NAMALWA (cell line): ENCODE measurements at regions not wholly inside any gene's neighbourhood (a gene's known extent, or its start where the extent isn't known, plus 50 kb on each side); places are given as distances from the start of the nearest gene placed in this dataset.

Experiments
- DNase-seq: peaks from one replicate; pipeline ENCODE4 v3.0.0-alpha.2; 2015; ENCODE audit warnings: low spot score

DNA sequence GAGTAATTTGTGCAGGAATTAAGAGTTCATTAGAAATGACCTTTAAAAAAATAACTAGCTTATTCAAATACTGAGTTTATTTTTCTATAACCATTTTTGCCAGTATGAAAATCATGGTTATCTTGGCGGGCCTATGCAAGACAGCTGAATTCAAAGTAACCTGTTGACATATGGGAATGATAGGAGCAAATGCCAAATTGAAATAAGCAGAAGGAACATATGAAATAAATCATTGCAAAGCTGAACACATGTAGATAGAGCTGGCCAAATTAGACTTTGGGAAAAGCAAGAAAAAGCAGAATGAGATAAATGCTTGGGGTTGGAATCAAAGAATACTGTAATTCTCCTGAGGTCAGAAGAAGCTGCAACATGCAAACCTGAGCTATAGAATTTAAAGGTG, 372.5 kb downstream of the ADAMTS20 start:
- DNase-seq = no peak

DNA sequence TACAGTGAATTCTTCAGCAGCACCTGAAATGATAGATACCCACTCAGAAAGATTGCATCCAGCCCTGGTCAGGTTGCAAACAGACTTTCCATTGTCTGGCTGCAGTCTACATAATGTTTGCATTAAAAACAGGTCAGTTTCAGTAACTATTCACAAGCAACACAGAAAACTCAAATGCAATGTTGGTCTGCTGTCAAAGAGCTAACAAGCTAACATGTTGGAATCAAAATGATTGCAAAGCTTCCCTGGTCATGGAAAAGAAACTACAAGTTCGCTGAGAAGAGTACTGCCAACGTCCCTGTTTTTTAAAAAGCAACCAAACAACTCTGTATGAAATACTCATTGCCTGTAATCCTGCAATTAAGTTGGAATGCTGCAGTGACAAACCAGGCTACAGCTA, 374.7 kb downstream of the ADAMTS20 start:
- no peak for DNase-seq

- DNase-seq = no peak
Measured at GRCh38 chr12:43169115-43169681, 382.8 kb downstream of the ADAMTS20 start.

- no peak for DNase-seq
Measured at GRCh38 chr12:43167691-43168090, 384.3 kb downstream of the ADAMTS20 start.

- no peak for DNase-seq
Measured at GRCh38 chr12:43165351-43165750, 386.7 kb downstream of the ADAMTS20 start.

DNA sequence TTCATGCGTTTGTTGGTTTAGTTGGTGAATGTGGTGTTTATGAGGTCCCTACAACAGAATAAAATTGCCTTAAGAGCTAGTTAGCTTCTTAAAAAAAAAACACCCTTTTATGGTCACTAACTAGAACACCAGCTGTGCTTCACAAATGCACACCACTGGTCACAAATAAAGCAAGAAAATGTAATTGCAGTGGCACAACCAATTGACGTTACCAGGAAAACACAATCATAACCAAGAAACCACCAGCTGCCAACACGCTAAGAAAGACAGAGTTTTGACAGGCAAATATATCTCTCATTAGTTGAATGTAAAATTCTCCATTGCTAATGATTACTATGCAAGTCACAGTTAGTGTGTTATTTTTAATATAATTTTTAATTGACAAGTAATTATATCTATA, 389.9 kb downstream of the ADAMTS20 start:
- no peak for DNase-seq

GRCh38 chr12:43159506-43159905, 392.5 kb downstream of the ADAMTS20 start:
- DNase-seq = no peak

- no peak for DNase-seq
Measured at GRCh38 chr12:43158126-43158525, 393.9 kb downstream of the ADAMTS20 start.

GRCh38 chr12:43155376-43155775, 396.6 kb downstream of the ADAMTS20 start:
- DNase-seq = no peak

GRCh38 chr12:43154498-43155045, 397.4 kb downstream of the ADAMTS20 start:
- no peak for DNase-seq

DNA sequence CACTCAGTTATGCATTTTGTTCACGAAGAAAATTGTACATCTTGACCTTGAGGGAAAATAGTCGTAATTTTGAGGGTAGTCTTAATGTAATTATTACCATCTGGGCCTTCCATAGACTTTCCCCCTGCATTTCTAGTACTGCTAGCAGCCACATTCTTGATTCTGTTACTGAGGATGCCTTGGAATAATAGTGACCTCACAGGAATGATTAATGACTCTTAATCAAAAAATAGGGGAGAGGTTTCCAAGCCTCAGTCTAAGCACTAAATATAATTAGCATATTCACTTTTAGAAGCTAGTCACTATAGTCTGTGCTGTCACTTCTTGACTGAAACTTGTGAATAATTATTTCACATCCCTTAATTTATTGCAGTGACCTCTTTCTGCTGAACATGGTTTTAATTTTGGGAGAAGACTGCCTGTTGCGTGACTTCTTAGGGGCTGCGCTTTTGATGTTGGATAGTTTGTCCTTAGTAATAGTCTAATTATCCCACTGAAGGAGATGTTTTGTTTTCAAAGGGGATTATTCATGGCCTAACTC, 400.5 kb downstream of the ADAMTS20 start:
- DNase-seq = no peak

- no peak for DNase-seq
Measured at GRCh38 chr12:43148691-43149090, 403.3 kb downstream of the ADAMTS20 start.

DNA sequence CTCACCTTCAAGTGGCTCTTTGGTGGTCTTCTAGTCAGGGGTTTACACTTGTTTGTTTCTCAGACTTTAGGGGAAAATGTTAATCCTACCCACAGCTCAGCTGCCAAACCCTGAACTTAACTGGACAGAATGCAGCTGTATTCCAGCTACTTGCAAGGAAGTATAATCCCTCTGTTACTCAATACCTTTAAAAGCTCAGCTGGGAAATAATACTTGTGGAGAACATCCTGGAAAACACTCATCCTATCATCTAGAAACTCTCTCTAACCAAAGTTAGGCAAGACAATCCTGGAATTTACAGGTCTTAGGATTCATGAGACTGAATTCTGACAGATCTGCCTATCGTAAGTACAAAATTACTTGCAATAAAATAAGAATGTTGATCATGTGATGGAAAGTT, 404.1 kb downstream of the ADAMTS20 start:
- no peak for DNase-seq

DNA sequence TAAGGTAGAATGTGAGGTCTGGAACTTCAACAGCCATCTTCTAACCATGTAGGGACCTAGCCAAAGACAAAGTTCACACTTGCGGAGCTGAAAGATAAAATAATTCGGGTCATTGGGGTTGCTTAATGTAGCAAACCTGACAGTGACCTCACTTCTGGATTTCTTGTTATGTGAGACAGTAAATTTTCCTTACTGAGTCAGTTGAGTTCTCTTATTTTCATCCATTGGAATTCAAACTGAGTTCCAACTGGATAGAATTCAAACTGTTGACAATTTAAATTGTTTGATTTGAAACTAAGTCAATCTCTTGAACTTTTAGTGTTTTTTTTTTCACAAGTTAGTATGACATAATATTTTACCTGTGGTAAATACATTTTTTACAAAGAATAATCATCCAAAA, 406.5 kb downstream of the ADAMTS20 start:
- DNase-seq = no peak

GRCh38 chr12:43143278-43143677, 408.7 kb downstream of the ADAMTS20 start:
- no peak for DNase-seq

- DNase-seq = no peak
Measured at GRCh38 chr12:43132291-43132690, 419.7 kb downstream of the ADAMTS20 start.

DNA sequence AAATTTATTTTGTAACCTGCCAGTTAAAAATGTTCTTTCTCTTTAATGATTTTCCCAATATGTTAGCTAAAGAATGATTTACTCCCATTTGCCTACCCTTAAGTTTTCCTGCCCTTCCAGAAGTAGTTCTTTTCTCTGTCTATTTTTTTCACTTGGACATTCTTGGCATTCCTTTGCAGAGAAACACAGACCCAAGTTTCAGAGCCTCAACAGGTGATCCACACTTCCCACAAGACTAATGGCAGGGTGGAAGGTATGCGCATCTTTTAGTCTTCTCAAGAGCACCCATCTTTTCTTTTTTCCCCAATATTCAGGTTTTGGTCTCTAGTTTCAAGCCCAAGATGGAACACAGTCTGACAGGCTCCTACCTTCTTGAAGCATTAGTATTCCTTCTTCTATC, 420.7 kb downstream of the ADAMTS20 start:
- DNase-seq = no peak

- DNase-seq = no peak
Measured at GRCh38 chr12:43127886-43128549, 424.0 kb downstream of the ADAMTS20 start.

DNA sequence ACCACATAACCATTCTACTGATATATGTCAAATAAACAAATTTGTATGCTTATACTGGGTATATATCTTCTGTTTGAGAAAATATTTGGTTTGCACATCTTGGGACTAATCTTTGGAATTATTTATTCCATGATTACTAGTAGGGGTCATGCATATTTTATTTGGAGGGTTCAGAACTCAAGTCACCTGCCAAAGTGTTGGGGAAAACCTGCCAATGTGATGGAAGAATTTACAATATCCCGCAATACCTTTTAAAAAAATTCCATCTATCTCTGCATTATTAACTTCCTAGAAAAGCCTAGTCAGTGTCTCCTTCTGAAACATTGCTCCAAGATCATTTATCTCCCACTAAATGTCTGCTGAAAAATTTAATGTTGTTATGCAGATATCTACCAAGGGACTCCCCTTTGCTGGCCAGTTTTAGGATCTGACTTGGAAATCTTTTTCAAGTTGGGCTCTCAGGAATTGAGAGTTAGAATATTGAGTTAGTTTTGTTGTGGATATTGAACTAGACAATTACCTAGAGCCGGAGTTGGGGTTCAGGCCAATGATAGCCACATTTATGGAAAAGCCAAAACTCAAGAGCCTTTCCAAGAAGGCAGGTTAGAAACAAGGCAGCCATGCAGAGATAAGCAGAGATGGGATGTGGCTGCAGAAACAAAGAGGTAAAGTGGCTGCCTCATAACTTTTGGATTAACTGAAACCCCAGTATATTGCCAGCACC, 425.2 kb downstream of the ADAMTS20 start:
- DNase-seq = no peak

GRCh38 chr12:43123461-43123860, 428.5 kb downstream of the ADAMTS20 start:
- no peak for DNase-seq

- DNase-seq = no peak
Measured at GRCh38 chr12:43120150-43120549, 431.9 kb downstream of the ADAMTS20 start.

- no peak for DNase-seq
Measured at GRCh38 chr12:43118881-43119280, 433.1 kb downstream of the ADAMTS20 start.

DNA sequence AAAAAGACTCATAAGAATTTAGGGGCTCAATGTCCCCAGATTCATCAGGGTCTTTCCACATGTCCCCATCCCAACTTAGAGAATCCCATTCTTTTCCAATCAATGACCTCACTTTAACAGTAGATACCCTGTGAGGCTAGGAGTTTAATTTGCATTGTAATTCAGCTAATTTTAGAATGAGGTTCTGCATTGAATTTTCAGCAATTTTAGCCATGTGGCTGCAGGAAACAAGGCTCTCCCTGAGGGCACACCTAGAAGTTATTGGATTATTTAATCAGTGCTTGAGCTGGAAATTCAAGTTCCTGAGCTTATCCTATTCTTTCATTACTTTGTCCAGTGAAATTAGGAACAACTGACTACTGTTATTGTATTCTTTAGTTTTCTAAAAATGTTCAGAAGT, 433.8 kb downstream of the ADAMTS20 start:
- DNase-seq = no peak
